Activated naive CD8-positive, alpha-beta T cell treated with anti-CD3 and anti-CD28 coated beads for 36 hours (primary cell): ENCODE measurements at regions not wholly inside any gene's neighbourhood (a gene's known extent, or its start where the extent isn't known, plus 50 kb on each side); places are given as distances from the start of the nearest gene placed in this dataset.
"Not testable (repeated sequence)": the region's sequence is repeated elsewhere in the genome, so short reads cannot be mapped to it uniquely, and the experiment has no call there.

Experiments used
- DNase-seq: peaks from one replicate; pipeline ENCODE4 v3.0.0; 2021
- H3K27ac Mint-ChIP-seq: one replicate; pipeline ENCODE4 v1.8.0; 2022; ENCODE audit warnings: mild to moderate bottlenecking, moderate library complexity, mixed read lengths
- H3K27me3 Mint-ChIP-seq: one replicate; pipeline ENCODE4 v1.8.0; 2022; ENCODE audit warnings: mild to moderate bottlenecking, mixed read lengths
- H3K36me3 Mint-ChIP-seq: one replicate; pipeline ENCODE4 v1.8.0; 2021; ENCODE audit warnings: mild to moderate bottlenecking, mixed read lengths
- H3K4me1 Mint-ChIP-seq: one replicate; pipeline ENCODE4 v1.8.0; 2021; ENCODE audit warnings: mixed read lengths
- H3K4me3 Mint-ChIP-seq: one replicate; pipeline ENCODE4 v1.8.0; 2022; ENCODE audit warnings: mild to moderate bottlenecking, moderate library complexity, mixed read lengths
- H3K9me3 Mint-ChIP-seq: one replicate; pipeline ENCODE4 v1.8.0; 2022; ENCODE audit warnings: mixed read lengths

DNA sequence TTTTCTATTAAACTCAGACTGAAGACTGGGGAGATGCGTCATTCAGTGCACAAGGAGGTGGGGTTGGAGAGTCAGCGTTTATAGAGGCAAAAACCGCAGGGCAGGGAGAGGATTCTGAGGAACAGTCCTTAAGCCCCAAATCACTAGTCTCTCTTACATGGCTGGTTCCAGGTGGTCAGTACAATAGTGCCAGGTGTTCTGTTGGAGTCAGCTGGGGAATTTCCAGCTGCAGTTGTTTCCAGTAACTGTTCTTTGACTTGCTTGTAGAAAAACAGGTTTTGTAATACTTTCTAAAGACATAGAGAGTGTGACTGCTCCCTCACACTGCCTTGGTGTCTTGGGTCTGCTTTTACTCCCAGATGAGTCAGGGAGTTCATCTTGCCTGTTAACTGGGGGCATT, 192.2 kb downstream of the TMTC3 start:
- Mint-ChIP-seq H3K27ac (no peak overlapping the region), H3K36me3 (no peaks in the 10 kb centered on the region), H3K9me3 (no peaks in the 10 kb centered on the region), H3K27me3 (no peaks in the 10 kb centered on the region), H3K4me1 (no peaks in the 10 kb centered on the region), H3K4me3 (no peak overlapping the region)
- DNase-seq = no peak

DNA sequence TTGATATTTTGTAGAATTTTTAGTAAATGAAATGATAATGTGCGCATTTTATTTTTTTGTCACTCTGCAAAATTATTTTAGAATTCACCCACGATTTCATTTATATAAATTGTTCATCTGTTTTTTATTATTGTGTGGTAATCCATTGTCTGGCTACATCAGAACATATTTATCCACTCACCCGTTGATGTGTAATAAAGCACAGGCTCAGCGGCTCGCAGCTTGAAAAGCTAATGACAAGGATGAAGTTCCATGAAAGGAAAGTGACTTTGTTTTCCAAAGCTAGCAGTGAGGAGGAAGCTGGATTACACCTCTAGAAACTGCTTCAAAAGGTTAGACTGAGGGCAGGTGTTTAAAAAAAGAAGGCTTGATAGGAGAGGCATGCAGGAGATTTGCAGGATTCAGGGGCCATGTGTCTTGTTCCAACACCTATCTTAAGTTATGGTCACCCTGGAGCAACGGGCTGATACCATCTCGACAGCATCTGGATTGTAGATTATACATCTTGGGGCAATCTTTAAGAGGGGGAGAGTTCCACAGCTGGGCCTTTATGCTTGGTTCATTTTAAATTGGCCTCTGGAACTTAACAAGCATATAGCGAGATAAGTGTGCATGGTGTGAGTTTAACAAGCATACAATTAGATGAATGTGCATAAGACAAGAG, 194.1 kb downstream of the TMTC3 start:
- H3K27me3 Mint-ChIP-seq = no peaks in the 10 kb centered on the region
- no peak for DNase-seq
- no peaks in the 10 kb centered on the region for H3K9me3 Mint-ChIP-seq
- H3K4me3 Mint-ChIP-seq = no peak overlapping the region
- H3K4me1 Mint-ChIP-seq = no peaks in the 10 kb centered on the region
- no peaks in the 10 kb centered on the region for H3K36me3 Mint-ChIP-seq
- no peak overlapping the region for H3K27ac Mint-ChIP-seq

DNA sequence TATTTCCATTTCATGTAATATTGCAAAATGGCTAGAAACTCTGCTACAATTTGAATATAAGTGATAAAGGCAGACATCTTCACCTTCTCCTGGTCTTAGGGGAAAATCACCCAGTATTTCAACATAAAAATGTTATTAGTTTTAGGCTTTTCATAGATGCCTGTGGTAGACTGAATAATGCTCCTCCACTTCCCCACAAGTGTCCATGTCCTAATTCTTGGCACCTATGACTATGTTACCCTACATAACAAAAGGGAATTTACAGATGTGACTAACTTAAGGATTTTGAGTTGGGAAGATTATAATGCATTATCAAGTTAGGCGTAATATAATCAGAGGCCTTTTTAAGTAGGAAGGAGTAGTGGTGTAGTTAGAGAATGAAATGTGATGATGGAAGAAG, 196.4 kb downstream of the TMTC3 start:
- Mint-ChIP-seq H3K27ac (no peak overlapping the region), H3K27me3 (no peaks in the 10 kb centered on the region), H3K4me1 (no peaks in the 10 kb centered on the region), H3K4me3 (no peak overlapping the region), H3K36me3 (no peaks in the 10 kb centered on the region), H3K9me3 (no peaks in the 10 kb centered on the region)
- DNase-seq = no peak

DNA sequence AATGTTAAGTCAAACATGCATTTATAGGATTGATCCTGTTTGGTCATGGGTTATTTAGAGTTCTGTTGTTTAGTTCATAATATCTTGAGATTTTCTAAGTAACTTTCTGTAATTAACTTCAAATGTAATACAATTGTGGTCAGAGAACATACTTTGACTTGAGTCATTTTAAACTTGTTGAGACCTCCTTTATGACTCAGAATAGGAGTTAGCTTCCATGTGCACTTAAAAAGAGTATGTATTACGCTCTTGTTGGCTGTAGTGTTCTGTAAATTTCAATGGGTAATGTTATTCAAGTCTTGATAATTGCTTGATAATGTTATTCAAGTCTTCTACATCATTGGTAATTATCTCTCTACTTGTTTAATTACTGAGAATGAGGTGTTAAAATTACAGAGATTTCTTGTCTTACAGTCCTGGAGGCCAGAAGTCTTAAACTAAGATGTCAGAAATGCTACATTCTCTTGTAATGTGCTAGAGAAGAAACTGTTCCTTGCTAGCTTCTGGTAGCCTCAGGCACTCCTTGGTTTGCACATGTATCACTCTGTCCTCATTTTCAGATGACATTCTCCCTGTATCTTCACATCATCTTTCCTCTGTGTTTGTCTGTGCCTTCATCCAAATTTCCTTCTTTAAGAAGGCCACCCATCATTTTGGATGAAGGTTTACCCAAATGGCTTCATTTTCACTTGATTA, 197.3 kb downstream of the TMTC3 start:
- Mint-ChIP-seq H3K27me3 (no peaks in the 10 kb centered on the region), H3K4me3 (no peak overlapping the region), H3K27ac (no peak overlapping the region), H3K4me1 (no peaks in the 10 kb centered on the region), H3K36me3 (no peaks in the 10 kb centered on the region), H3K9me3 (no peaks in the 10 kb centered on the region)
- DNase-seq = no peak

DNA sequence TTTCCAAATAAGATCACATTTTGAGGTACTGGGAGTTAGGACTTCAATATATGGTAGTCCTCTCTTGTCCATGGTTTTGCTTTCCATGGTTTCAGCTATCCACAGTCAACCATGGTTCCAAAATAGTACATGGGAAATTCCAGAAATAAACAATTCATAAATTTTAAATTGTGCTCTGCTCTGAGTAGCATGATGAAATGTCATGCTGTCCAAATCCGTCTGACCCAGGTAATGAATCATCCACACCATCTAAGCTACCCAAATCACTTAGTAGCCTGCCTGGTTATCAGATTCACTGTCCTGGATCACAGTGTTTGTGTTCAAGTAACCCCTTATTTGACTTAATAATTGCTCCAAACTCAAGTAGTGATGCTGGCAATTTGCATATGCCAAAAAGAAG, 197.9 kb downstream of the TMTC3 start:
- no peak for DNase-seq
- Mint-ChIP-seq H3K4me3 (no peak overlapping the region), H3K36me3 (no peaks in the 10 kb centered on the region), H3K27me3 (peaks cover 2% of the 10 kb centered on the region), H3K27ac (no peak overlapping the region), H3K4me1 (no peaks in the 10 kb centered on the region), H3K9me3 (no peaks in the 10 kb centered on the region)

DNA sequence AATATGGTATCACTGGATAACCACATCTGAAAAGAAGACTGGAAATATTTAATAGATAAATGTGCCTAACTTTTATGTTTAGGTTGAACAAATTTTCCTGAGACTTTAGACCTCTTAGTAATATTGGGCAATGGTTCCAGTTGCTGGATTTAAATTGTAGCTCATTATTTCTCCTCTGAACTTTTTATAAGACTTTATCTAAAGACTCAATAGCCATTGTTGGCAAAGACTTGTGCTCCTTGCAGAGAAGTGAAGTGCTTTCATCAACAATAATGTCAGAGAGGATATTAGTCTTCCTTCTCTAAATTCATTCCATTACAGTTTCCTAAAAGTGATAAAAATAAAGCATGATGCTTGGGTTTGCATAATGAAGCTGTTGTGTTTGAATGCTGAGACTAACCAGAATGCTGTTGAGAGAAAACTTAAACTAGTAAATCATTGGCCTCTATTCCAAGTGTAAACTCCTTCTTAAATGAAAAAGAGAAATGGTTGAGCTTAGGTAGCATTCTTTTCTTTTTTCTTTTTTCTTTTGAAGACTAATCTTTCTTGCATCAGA, 200.2 kb downstream of the TMTC3 start:
- H3K4me3 Mint-ChIP-seq = no peak overlapping the region
- no peaks in the 10 kb centered on the region for H3K36me3 Mint-ChIP-seq
- H3K9me3 Mint-ChIP-seq = no peaks in the 10 kb centered on the region
- no peaks in the 10 kb centered on the region for H3K4me1 Mint-ChIP-seq
- DNase-seq = no peak
- H3K27me3 Mint-ChIP-seq = peaks cover 3% of the 10 kb centered on the region
- no peak overlapping the region for H3K27ac Mint-ChIP-seq

DNA sequence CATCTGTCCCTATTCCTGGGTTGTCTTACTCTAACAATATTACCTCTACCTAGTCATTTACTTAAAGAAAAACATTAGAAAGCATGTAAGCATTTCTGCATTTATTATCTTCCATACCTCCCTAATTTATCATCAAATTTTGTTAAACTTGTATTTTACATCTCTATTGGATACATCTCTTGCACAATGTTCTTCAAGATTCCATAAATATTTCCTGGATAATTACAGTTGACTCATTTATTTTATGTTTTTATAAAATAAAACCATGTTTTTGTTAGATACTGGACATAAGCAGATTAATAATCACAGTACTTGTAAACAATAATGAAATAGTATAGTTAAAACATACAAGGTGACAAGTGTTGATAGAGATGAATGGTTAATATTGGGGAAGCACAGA, 209.0 kb downstream of the TMTC3 start:
- Mint-ChIP-seq H3K27ac (no peak overlapping the region), H3K27me3 (no peaks in the 10 kb centered on the region), H3K4me3 (no peak overlapping the region), H3K36me3 (no peaks in the 10 kb centered on the region), H3K4me1 (no peaks in the 10 kb centered on the region), H3K9me3 (peaks cover 5% of the 10 kb centered on the region)
- no peak for DNase-seq

DNA sequence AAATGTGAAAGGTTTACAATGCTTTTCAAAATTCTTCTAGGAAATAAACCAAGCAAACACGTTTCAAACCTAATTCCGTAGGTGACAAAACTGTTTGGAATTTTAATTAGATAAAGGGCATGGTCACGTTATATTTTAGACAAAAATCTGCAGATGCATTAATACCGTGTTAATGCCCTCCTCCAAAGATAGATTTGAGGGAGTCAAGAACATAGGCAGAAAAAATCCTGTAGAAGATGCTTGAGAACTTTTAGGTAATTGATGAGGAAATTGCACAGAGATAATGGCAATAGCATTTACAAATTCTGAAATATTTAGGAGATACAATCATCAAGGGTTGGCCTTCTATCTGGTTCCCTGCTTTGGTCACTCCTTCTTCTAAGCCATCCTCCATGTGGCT, 212.6 kb downstream of the TMTC3 start:
- H3K9me3 Mint-ChIP-seq = peaks cover 2% of the 10 kb centered on the region
- H3K36me3 Mint-ChIP-seq = no peaks in the 10 kb centered on the region
- H3K27ac Mint-ChIP-seq = no peak overlapping the region
- H3K4me3 Mint-ChIP-seq = no peak overlapping the region
- no peak for DNase-seq
- no peaks in the 10 kb centered on the region for H3K4me1 Mint-ChIP-seq
- H3K27me3 Mint-ChIP-seq = peaks cover 3% of the 10 kb centered on the region

DNA sequence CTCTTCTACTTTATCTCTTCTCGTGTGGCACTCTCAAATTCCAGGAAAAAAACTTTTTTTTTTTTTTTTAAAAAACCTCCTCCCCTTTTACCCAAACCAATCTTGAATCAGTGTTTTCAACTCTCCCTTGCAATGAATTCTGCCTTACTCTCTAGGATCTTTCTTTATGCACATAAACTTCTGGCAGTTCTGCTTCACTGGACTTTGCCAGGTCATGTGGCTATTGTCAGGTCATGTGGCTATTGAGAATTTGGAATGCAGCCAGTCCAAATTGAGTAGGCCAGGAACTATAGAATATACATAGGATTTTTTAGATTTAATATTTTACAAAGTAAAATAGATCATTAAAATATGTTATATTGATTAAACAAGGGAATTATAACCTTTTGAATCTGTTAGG, 218.2 kb downstream of the TMTC3 start:
- H3K9me3 Mint-ChIP-seq = peaks cover 2% of the 10 kb centered on the region
- H3K36me3 Mint-ChIP-seq = no peaks in the 10 kb centered on the region
- no peaks in the 10 kb centered on the region for H3K4me1 Mint-ChIP-seq
- DNase-seq = no peak
- H3K27me3 Mint-ChIP-seq = peaks cover 3% of the 10 kb centered on the region
- no peak overlapping the region for H3K27ac Mint-ChIP-seq
- no peak overlapping the region for H3K4me3 Mint-ChIP-seq

DNA sequence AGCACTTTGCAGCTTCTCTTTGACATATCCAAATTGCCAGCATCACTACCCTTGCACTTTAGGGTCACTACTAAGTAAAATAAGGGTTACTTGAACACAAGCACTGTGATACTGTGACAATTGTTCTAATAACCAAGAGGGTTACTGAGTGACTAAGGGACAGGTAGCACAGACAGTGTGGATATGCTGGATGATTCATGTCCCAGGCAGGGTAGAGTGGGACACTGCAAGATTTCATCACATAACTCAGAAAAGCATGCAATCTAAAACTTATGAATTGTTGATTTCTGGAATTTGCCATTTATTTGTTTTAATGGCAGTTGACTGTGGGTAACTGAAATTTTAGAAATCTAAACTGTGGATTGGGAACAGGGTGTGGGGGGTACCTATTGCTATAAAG, 218.8 kb downstream of the KITLG start:
- DNase-seq = no peak
- no peak overlapping the region for H3K27ac Mint-ChIP-seq
- no peaks in the 10 kb centered on the region for H3K4me1 Mint-ChIP-seq
- no peaks in the 10 kb centered on the region for H3K36me3 Mint-ChIP-seq
- no peak overlapping the region for H3K4me3 Mint-ChIP-seq
- peaks cover 2% of the 10 kb centered on the region for H3K9me3 Mint-ChIP-seq
- peaks cover 3% of the 10 kb centered on the region for H3K27me3 Mint-ChIP-seq

DNA sequence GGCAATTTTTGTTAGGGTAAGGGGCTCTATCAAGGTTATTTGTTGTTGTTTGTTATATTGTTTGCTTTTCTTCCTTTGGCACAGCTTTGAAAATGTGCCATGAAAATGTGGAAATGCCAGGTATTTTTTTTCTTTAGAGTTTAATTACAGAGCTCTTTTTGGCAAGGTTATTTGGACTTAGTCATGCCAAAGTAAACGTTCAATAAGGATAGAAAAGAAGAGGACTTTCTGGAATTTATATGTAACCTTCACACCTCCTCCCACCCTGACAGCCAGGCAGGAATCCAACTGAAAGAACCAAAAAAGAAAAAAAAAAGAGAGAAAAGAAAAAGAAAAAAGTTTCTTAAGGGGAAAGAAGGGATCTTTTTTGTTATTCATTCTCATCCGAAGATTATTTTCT, 217.8 kb downstream of the KITLG start:
- no peaks in the 10 kb centered on the region for H3K4me1 Mint-ChIP-seq
- peaks cover 3% of the 10 kb centered on the region for H3K27me3 Mint-ChIP-seq
- no peak for DNase-seq
- no peak overlapping the region for H3K4me3 Mint-ChIP-seq
- no peak overlapping the region for H3K27ac Mint-ChIP-seq
- H3K36me3 Mint-ChIP-seq = no peaks in the 10 kb centered on the region
- peaks cover 2% of the 10 kb centered on the region for H3K9me3 Mint-ChIP-seq

DNA sequence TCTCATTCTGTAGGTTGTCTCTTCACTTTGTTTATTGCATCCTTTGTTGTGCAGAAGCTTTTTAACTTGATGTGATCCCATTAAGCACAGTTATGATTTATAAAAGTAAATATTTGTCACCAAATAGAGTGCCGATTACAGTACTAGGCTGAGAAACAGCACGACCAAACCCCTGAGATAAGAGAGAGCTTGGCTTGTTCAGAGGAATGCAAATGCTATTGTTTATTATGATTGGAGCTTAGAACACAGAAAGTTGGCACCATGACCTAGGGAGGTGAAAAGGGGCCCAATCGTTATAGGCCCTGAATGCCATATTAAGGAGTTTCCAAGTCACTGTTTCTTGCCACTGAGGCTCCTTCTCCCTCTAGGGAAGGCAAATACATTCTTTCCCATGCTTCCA, 214.9 kb downstream of the KITLG start:
- Mint-ChIP-seq H3K9me3 (no peaks in the 10 kb centered on the region), H3K27me3 (no peaks in the 10 kb centered on the region), H3K36me3 (no peaks in the 10 kb centered on the region), H3K4me1 (no peaks in the 10 kb centered on the region), H3K27ac (no peak overlapping the region), H3K4me3 (no peak overlapping the region)
- no peak for DNase-seq

DNA sequence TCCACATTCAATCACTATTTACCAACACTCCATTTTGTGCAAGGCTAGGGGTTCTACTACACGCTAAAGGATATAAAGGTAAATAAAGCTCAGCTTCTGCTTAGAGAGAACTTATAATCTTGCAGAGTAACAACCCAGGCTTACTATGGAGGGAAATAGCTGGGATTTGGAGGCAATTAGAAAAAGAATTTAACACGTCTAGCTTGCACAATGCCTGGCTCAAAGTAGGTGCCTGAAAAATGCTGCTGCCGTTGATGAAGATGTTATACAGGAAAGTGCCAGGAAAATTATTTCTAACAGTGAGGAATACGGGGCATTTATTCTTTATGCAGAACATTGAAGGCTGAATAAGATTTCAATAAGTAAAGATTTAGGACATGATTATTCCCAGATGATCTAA, 214.2 kb downstream of the KITLG start:
- DNase-seq = no peak
- H3K27ac Mint-ChIP-seq = no peak overlapping the region
- no peaks in the 10 kb centered on the region for H3K27me3 Mint-ChIP-seq
- no peaks in the 10 kb centered on the region for H3K36me3 Mint-ChIP-seq
- H3K4me1 Mint-ChIP-seq = no peaks in the 10 kb centered on the region
- no peak overlapping the region for H3K4me3 Mint-ChIP-seq
- H3K9me3 Mint-ChIP-seq = no peaks in the 10 kb centered on the region

DNA sequence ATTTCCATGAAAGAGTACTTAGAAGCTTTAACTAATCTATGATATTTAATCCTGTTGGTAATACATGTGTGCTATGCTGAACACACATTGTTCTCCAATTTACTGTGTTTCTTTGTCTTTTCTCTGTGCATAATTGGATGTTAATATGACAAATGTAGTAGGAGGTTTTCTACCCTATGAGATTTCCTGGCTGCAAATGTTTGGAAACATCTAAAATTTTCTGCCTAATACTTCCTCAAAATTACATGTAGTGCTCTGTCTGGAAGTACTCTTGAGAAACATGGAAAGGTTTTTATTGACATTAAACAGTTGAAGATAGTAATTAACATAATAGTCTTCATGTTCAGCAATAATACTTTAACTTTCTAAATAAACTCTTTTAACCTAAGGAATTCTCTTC, 213.0 kb downstream of the KITLG start:
- no peak overlapping the region for H3K27ac Mint-ChIP-seq
- no peaks in the 10 kb centered on the region for H3K27me3 Mint-ChIP-seq
- no peaks in the 10 kb centered on the region for H3K9me3 Mint-ChIP-seq
- DNase-seq = no peak
- no peaks in the 10 kb centered on the region for H3K4me1 Mint-ChIP-seq
- no peaks in the 10 kb centered on the region for H3K36me3 Mint-ChIP-seq
- no peak overlapping the region for H3K4me3 Mint-ChIP-seq

DNA sequence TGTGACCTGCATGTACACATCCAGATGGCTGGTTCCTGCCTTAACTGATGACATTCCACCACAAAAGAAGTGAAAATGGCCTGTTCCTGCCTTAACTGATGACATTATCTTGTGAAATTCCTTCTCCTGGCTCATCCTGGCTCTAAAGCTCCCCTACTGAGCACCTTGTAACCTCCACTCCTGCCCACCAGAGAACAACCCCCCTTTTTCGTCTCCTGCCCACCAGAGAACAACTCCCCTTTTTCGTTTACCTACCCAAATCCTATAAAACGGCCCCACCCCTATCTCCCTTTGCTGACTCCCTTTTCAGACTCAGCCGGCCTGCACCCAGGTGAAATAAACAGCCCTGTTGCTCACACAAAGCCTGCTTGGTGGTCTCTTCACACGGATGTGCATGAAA, 212.2 kb downstream of the KITLG start:
- not testable (repeated sequence) for H3K36me3 Mint-ChIP-seq, DNase-seq, H3K27me3 Mint-ChIP-seq, H3K27ac Mint-ChIP-seq, H3K4me3 Mint-ChIP-seq, H3K4me1 Mint-ChIP-seq, H3K9me3 Mint-ChIP-seq
